ENCODE measurements at regions not wholly inside any gene's neighbourhood (a gene's known extent, or its start where the extent isn't known, plus 50 kb on each side); places are given as distances from the start of the nearest gene placed in this dataset.

- DNase-seq (ENCODE audit: low read depth) = no peak
- TF ChIP-seq POLR2A (IDR thresholded peaks at IDR 0.05; ENCODE audit: extremely low read depth, insufficient read length) (no peak), MAX (IDR thresholded peaks at IDR 0.05; ENCODE audit: low read depth, low read length) (no peak), MYC (IDR thresholded peaks at IDR 0.05; ENCODE audit: low read depth, low read length) (no peak), CTCF (IDR thresholded peaks at IDR 0.05; ENCODE audit: low read depth, low read length) (no peak)
- no peak overlapping the region for H3K4me3 ChIP-seq (ENCODE audit: low read depth, low read length)
These were observed 868.5 kb downstream of the MAT2B start for GRCh38 chr5:164373876-164374275.

- TF ChIP-seq POLR2A (IDR thresholded peaks at IDR 0.05; ENCODE audit: extremely low read depth, insufficient read length) (no peak), MAX (IDR thresholded peaks at IDR 0.05; ENCODE audit: low read depth, low read length) (no peak), MYC (IDR thresholded peaks at IDR 0.05; ENCODE audit: low read depth, low read length) (no peak), CTCF (IDR thresholded peaks at IDR 0.05; ENCODE audit: low read depth, low read length) (no peak)
- H3K4me3 ChIP-seq (ENCODE audit: low read depth, low read length) = no peak overlapping the region
- DNase-seq (ENCODE audit: low read depth) = no peak
These were observed 869.6 kb downstream of the MAT2B start for GRCh38 chr5:164375051-164375450.

GRCh38 chr5:164376843-164377242 lies 871.4 kb downstream of the MAT2B start:
- H3K4me3 ChIP-seq (ENCODE audit: low read depth, low read length) = no peak overlapping the region
- DNase-seq (ENCODE audit: low read depth) = no peak
- TF ChIP-seq MYC (IDR thresholded peaks at IDR 0.05; ENCODE audit: low read depth, low read length) = no peak
- no peak for TF ChIP-seq MAX (IDR thresholded peaks at IDR 0.05; ENCODE audit: low read depth, low read length)
- TF ChIP-seq CTCF (IDR thresholded peaks at IDR 0.05; ENCODE audit: low read depth, low read length) = no peak
- no peak for TF ChIP-seq POLR2A (IDR thresholded peaks at IDR 0.05; ENCODE audit: extremely low read depth, insufficient read length)

GRCh38 chr5:164377746-164378145 lies 872.3 kb downstream of the MAT2B start:
- no peak overlapping the region for H3K4me3 ChIP-seq (ENCODE audit: low read depth, low read length)
- DNase-seq (ENCODE audit: low read depth) = no peak
- TF ChIP-seq CTCF (IDR thresholded peaks at IDR 0.05; ENCODE audit: low read depth, low read length) (no peak), MAX (IDR thresholded peaks at IDR 0.05; ENCODE audit: low read depth, low read length) (no peak), POLR2A (IDR thresholded peaks at IDR 0.05; ENCODE audit: extremely low read depth, insufficient read length) (no peak), MYC (IDR thresholded peaks at IDR 0.05; ENCODE audit: low read depth, low read length) (no peak)

GRCh38 chr5:164383662-164384061 lies 878.2 kb downstream of the MAT2B start:
- H3K4me3 ChIP-seq (ENCODE audit: low read depth, low read length) = no peak overlapping the region
- TF ChIP-seq MYC (IDR thresholded peaks at IDR 0.05; ENCODE audit: low read depth, low read length) (no peak), POLR2A (IDR thresholded peaks at IDR 0.05; ENCODE audit: extremely low read depth, insufficient read length) (no peak), MAX (IDR thresholded peaks at IDR 0.05; ENCODE audit: low read depth, low read length) (no peak), CTCF (IDR thresholded peaks at IDR 0.05; ENCODE audit: low read depth, low read length) (no peak)
- no peak for DNase-seq (ENCODE audit: low read depth)

GRCh38 chr5:164392531-164392930 lies 887.1 kb downstream of the MAT2B start:
- no peak for TF ChIP-seq CTCF (IDR thresholded peaks at IDR 0.05; ENCODE audit: low read depth, low read length)
- TF ChIP-seq POLR2A (IDR thresholded peaks at IDR 0.05; ENCODE audit: extremely low read depth, insufficient read length) = no peak
- no peak overlapping the region for H3K4me3 ChIP-seq (ENCODE audit: low read depth, low read length)
- DNase-seq (ENCODE audit: low read depth) = no peak

Data from NB4 (cell line).